COLO829 (cell line): ENCODE measurements at regions not wholly inside any gene's neighbourhood (a gene's known extent, or its start where the extent isn't known, plus 50 kb on each side); places are given as distances from the start of the nearest gene placed in this dataset.

Experiments used
- DNase-seq: peaks from one replicate; pipeline ENCODE4 v3.0.0; 2012; ENCODE audit warnings: low spot score

DNA sequence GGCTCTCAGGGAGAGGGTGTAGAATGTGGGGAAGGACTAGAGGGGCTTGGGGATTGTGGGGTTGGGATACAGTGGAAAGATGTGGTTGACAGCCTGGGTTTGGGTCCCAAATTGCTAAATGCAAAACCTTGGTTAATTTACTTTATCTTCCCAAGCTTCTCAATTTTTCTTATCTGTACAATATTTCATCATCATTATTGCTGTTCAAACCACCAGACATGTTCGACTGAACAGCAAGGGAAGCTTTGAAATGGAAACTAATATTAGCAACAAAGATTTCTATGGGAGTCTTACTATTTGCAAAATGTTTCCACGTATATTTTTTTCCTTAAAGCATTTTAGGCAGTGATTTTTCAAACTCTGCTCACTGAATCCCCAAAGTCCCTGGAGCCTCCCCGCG lies 67.0 kb upstream of the KAZN start:
- DNase-seq = no peak

DNA sequence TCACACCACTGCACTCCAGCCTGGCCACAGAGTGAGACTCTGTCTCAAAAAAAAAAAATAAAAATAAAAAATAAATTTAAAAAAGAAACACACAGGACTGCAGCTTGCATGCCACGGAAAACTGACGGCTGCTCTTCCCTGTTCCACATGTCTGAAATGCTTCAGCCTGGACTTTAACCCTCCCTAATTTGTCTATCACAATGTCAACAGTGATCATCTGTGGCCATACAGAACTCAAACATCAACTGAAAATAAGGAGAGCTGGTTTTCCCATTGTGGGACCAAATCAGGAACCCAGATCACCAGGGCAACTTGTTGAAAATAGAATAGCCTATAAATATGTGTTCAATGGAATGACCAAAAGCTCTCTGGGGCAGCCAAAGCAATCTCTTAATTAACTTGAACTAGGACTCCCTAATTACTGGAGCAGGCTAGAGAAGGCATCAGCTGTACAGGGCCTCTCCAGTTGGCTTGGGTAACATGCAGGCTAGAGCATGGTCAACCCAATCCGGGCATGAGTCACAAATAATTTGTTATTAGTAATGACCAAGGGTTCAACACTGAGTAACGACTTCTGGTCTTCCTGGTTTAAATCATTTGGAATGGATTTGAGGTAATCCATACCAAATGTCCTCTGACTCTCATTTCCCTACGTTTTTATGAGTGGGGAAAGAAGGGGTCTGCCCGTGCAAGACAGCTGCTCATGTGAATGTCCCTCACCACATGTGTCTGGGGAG lies 62.7 kb upstream of the KAZN start:
- no peak for DNase-seq

DNA sequence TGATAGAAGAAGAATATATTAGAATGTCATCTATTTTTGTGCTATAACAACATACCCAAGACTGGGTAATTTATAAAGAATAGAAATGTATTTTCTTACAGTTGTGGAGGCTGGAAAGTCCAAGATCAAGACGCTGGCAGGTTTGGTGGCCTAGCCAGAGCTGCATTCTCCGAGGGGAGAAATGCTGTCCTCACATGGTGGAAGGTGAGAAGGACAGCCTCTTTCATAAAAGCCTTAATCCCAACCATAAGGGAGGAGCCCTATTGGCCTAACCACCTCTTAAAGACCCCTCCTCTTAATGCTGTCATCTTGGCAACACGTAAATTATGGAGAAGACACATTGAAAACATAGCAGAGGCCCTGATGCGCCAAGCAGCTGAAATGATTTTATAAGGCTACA lies 60.1 kb upstream of the KAZN start:
- DNase-seq = no peak

DNA sequence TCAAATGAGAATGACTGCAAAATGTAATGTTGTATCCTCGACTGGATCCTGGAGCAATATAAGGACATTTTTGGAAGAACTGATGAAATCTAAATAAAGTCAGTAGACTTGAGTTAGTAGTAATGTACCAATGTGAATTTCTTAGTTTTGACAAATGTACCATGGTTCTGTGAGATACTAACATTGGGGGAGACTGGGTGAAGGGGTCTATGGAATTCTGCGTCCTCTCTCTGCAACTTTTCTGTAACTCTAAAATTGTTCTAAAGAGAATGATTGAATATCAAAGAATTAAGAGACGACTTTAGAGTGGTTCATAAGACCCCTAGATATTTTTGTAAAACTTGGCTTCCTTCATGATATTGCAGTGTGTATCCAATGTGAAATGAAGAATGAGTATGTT lies 59.2 kb upstream of the KAZN start:
- no peak for DNase-seq

DNA sequence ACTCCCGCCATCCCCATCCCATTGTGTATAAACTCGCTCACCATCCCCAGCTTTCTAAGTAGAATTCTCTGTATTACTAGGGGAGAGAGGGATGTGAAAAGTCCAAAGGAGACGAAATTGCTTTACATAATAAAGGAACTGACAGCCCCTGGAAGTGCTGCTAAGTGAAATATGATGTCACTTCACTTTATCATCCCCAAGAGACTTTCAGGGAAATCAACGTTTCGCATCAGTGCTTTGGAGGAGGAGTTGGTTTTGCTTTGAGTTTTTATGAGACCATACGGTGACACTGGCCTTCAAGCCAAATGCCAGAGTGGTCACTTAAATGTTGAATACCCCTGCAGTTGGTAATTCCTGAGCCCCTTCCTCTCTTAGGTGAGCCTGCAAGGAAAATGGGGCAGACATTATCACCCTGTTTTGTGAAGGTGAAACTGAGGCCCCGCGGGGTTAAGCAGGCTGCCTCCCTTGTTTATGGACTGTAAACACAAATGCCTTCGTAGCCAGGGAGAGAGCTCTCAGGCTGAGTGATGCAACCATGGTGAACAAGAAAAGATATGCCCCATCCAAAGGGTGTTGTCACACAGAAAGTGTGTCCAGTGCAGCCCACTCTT lies 58.4 kb upstream of the KAZN start:
- no peak for DNase-seq

DNA sequence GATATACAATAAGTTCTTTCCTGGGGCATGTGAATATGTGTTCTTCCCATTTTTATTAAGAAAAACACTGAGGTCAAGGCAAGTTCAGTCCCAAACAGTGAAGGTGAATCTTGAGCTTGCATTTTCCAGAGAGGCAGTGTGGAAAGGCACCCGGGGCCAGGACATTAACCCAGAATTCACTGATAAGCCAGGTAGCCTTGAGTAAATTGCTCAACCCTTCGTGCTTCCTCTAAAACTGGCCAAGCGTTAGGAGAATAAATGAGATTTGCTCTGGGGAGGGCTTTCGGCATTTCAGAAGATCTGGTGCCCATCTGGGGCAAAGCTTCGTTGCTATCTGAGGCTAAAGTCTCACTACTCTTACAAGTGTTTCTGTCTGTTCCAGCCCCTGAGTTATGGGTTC lies 57.1 kb upstream of the KAZN start:
- no peak for DNase-seq

DNA sequence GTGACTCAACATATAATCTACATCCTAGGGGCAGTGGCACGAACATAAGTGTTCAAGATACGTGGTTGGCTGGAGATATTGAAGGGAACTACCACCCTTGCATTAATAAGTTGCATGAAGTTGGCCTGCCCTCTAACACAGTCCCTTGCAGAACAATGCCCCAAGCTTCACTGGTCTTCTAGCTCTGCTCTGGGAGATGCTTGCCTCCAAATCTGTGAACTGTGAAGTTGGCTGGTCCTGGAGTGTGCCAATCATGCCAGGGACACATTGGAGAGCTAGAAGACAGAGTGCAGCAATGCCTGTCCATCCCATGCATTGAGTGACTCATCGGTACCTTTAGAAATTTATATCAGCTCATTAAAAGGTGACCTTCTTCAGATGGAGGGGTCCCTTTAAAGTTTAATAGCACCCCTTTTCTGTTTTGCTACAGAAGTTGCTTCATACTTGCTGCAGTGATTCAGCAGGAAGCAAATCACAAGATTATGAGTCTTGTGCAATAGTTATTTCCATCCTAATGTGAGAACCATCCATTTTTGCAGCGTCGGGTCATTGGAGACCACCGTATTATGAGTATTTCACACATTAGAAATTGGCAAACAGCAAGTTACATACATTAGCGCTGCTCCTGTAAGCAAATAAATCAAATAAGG lies 55.2 kb upstream of the KAZN start:
- no peak for DNase-seq

DNA sequence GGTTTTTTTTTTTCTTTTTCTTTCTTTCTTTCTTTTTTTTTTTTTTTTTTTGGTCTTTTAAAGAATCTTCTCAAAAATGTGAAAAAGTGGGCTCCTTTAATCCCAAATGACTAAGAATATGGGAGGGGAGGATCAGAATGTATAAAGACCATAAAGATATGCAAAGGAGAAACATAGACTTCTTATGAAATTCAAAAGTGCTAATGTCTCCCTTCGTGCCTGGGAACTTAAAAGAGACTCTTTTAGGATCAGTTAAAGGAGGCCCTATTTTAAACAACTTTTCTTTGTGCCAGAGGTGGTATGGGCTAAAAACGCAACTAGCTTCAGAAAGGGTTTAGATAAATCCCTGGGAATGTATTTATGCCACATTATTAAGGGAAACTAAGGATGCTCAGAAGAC lies 54.2 kb upstream of the KAZN start:
- DNase-seq = no peak

DNA sequence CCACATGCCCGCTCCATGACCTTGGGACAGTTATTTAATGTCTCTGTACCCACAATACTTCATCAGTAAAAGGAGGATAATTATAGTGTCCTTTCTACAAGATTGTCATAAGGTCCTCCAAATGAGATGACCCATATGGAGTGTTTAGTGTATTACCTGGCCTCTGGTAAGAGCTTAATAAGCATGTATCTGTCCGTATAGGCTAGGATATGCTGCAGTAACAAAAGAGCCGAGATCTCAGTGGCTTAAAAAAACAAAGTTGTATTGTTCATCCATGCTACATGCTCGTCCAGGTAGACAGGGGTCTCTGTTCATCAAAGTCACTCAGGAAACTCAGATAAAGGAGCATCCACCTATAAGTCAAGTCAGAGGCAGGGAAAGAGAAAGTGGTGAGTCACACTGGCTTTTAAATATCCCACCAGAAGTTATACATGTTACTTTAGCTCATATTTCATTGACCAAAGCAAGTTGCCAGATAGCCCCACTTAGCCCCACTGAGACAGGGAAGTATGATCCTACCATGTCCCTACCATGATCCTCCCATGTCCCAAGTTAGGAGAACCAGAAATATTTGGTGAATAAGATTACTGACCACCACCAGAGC lies 53.0 kb upstream of the KAZN start:
- no peak for DNase-seq

DNA sequence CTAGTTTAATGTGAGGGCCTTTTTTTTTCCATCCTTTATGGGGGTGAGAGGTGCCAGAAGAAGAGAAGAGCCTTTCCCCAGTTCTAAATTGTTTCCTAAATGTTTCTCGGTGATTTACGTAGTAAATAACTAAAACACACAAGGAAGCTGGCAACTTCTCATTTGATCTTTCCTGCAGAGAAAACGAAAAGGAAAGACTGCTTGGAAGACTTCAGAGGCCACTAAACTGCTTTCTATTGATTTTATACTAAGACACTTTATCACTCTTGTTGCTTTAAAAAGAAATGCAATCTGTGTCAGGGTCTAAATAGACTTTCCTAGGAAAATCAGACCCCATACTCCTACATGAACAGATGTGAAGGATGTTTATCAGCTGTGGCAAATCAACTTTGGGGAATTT lies 52.1 kb upstream of the KAZN start:
- no peak for DNase-seq
